Neural progenitor cell (in vitro differentiated cells): ENCODE measurements at regions not wholly inside any gene's neighbourhood (a gene's known extent, or its start where the extent isn't known, plus 50 kb on each side); places are given as distances from the start of the nearest gene placed in this dataset.

Source experiments
- DNase-seq: peaks from one replicate; pipeline ENCODE4 v3.0.0-alpha.2; 2016; ENCODE audit warnings: low spot score
- H2AFZ ChIP-seq: fragments of 200-600 bp; sonication (generic); replicated peaks from 2 replicates; pipeline ENCODE4 v1.6.1; 2016; ENCODE audit warnings: antibody characterized with exemption
- H3F3A ChIP-seq: fragments of 200-600 bp; sonication (generic); 2 replicates; pipeline ENCODE4 v1.6.1; 2016; ENCODE audit warnings: antibody characterized with exemption, low read depth
- H3K27ac ChIP-seq: fragments of 200-600 bp; sonication (generic); 2 replicates; pipeline ENCODE4 v1.5.1; 2016; ENCODE audit warnings: mild to moderate bottlenecking
- H3K27me3 ChIP-seq: fragments of 200-600 bp; sonication (generic); 2 replicates; pipeline ENCODE4 v1.6.1; 2016; ENCODE audit warnings: mild to moderate bottlenecking, moderate library complexity
- H3K36me3 ChIP-seq: fragments of 200-600 bp; sonication (generic); 2 replicates; pipeline ENCODE4 v1.5.1; 2016
- H3K4me1 ChIP-seq: fragments of 200-600 bp; sonication (generic); 2 replicates; pipeline ENCODE4 v1.6.1; 2016; ENCODE audit warnings: mixed run types
- H3K4me2 ChIP-seq: fragments of 200-600 bp; sonication (generic); 2 replicates; pipeline ENCODE4 v1.6.1; 2016
- H3K4me3 ChIP-seq: fragments of 200-600 bp; sonication (generic); 2 replicates; pipeline ENCODE4 v1.5.1; 2016
- H3K79me2 ChIP-seq: fragments of 200-600 bp; sonication (generic); 2 replicates; pipeline ENCODE4 v1.6.1; 2016; ENCODE audit warnings: low read depth
- H3K9ac ChIP-seq: fragments of 200-600 bp; sonication (generic); 2 replicates; pipeline ENCODE4 v1.6.1; 2016
- H3K9me3 ChIP-seq: fragments of 200-600 bp; sonication (generic); 2 replicates; pipeline ENCODE4 v1.5.1; 2016; ENCODE audit warnings: low read depth
- H4K20me1 ChIP-seq: fragments of 200-600 bp; sonication (generic); 2 replicates; pipeline ENCODE4 v1.6.1; 2016; ENCODE audit warnings: low read depth
- H3K27ac Mint-ChIP-seq: 3 replicates; pipeline ENCODE4 v1.8.0; 2021; ENCODE audit warnings: mixed read lengths
- H3K27me3 Mint-ChIP-seq: 2 replicates; pipeline ENCODE4 v1.8.0; 2022; ENCODE audit warnings: low read depth, mild to moderate bottlenecking, inconsistent platforms, moderate library complexity, mixed read lengths; ENCODE audit not compliant: insufficient read depth
- H3K36me3 Mint-ChIP-seq: 3 replicates; pipeline ENCODE4 v1.8.0; 2021; ENCODE audit warnings: mixed read lengths
- H3K4me1 Mint-ChIP-seq: 3 replicates; pipeline ENCODE4 v1.8.0; 2021; ENCODE audit warnings: mixed read lengths
- H3K4me3 Mint-ChIP-seq: 3 replicates; pipeline ENCODE4 v1.8.0; 2021; ENCODE audit warnings: mild to moderate bottlenecking, moderate library complexity, mixed read lengths
- H3K9me3 Mint-ChIP-seq: 3 replicates; pipeline ENCODE4 v1.8.0; 2020; ENCODE audit warnings: mixed read lengths
- CTCF ChIP-seq: fragments of 200-600 bp; sonication (generic); IDR thresholded peaks from 2 replicates; pipeline ENCODE4 v1.5.1; 2017; ENCODE audit warnings: antibody characterized with exemption, mild to moderate bottlenecking
- EZH2 ChIP-seq: fragments of 200-600 bp; sonication (generic); IDR thresholded peaks from 2 replicates; pipeline ENCODE4 v1.6.1; 2017; ENCODE audit warnings: antibody characterized with exemption, mild to moderate bottlenecking, moderate library complexity
- EZH2phosphoT487 ChIP-seq: fragments of 200-600 bp; sonication (generic); IDR thresholded peaks from 2 replicates; pipeline ENCODE4 v1.6.1; 2017; ENCODE audit warnings: antibody characterized with exemption

- H3K4me2 ChIP-seq: no peak overlapping the region
- peaks cover 5% of the 10 kb centered on the region for H3K27me3 Mint-ChIP-seq
- H3K36me3 Mint-ChIP-seq: no peaks in the 10 kb centered on the region
- H3K27me3 ChIP-seq: no peaks in the 10 kb centered on the region
- H4K20me1 ChIP-seq: no peaks in the 10 kb centered on the region
- no peak overlapping the region for H3K27ac ChIP-seq
- no peaks in the 10 kb centered on the region for H3K79me2 ChIP-seq
- no peaks in the 10 kb centered on the region for H3K9me3 ChIP-seq
- no peak overlapping the region for H3K9ac ChIP-seq
- TF ChIP-seq CTCF: no peak
- no peak for TF ChIP-seq EZH2
- no peak for TF ChIP-seq EZH2phosphoT487
- H2AFZ ChIP-seq: no peak overlapping the region
- H3K27ac Mint-ChIP-seq: no peak overlapping the region
- H3K4me1 Mint-ChIP-seq: peaks cover 8% of the 10 kb centered on the region
- H3K4me3 Mint-ChIP-seq: no peak overlapping the region
- no peak overlapping the region for H3K4me3 ChIP-seq
- no peak for DNase-seq
- H3K36me3 ChIP-seq: no peaks in the 10 kb centered on the region
- peaks cover 6% of the 10 kb centered on the region for H3K9me3 Mint-ChIP-seq
- H3F3A ChIP-seq: no peaks in the 10 kb centered on the region
- no peaks in the 10 kb centered on the region for H3K4me1 ChIP-seq
These were observed 192.1 kb downstream of the SETD4 start for GRCh38 chr21:35868005-35868868.

GRCh38 chr21:35864039-35864438 is 196.3 kb downstream of the SETD4 start:
- Histone ChIP-seq H3K79me2 (no peaks in the 10 kb centered on the region), H3K9me3 (no peaks in the 10 kb centered on the region), H3K27me3 (no peaks in the 10 kb centered on the region), H3K4me3 (no peak overlapping the region), H2AFZ (no peak overlapping the region), H3F3A (no peaks in the 10 kb centered on the region), H3K36me3 (no peaks in the 10 kb centered on the region), H3K4me2 (no peak overlapping the region), H3K9ac (no peak overlapping the region), H4K20me1 (no peaks in the 10 kb centered on the region), H3K27ac (no peak overlapping the region), H3K4me1 (no peaks in the 10 kb centered on the region)
- no peaks in the 10 kb centered on the region for H3K36me3 Mint-ChIP-seq
- H3K4me1 Mint-ChIP-seq: no peaks in the 10 kb centered on the region
- H3K27me3 Mint-ChIP-seq: peaks cover 8% of the 10 kb centered on the region
- peaks cover 5% of the 10 kb centered on the region for H3K9me3 Mint-ChIP-seq
- TF ChIP-seq EZH2phosphoT487: no peak
- TF ChIP-seq CTCF: no peak
- no peak for TF ChIP-seq EZH2
- no peak overlapping the region for H3K27ac Mint-ChIP-seq
- no peak overlapping the region for H3K4me3 Mint-ChIP-seq
- no peak for DNase-seq

- H3K27ac Mint-ChIP-seq: no peak overlapping the region
- H4K20me1 ChIP-seq: no peaks in the 10 kb centered on the region
- H3K79me2 ChIP-seq: no peaks in the 10 kb centered on the region
- no peak overlapping the region for H3K4me3 Mint-ChIP-seq
- H3K36me3 ChIP-seq: no peaks in the 10 kb centered on the region
- no peak overlapping the region for H3K27ac ChIP-seq
- no peaks in the 10 kb centered on the region for H3K4me1 Mint-ChIP-seq
- DNase-seq: no peak
- TF ChIP-seq EZH2 (no peak), CTCF (no peak), EZH2phosphoT487 (no peak)
- no peak overlapping the region for H3K4me2 ChIP-seq
- H3K9me3 Mint-ChIP-seq: no peaks in the 10 kb centered on the region
- no peaks in the 10 kb centered on the region for H3K27me3 ChIP-seq
- H3K36me3 Mint-ChIP-seq: no peaks in the 10 kb centered on the region
- no peak overlapping the region for H2AFZ ChIP-seq
- no peaks in the 10 kb centered on the region for H3K9me3 ChIP-seq
- no peaks in the 10 kb centered on the region for H3F3A ChIP-seq
- no peak overlapping the region for H3K9ac ChIP-seq
- H3K4me3 ChIP-seq: no peak overlapping the region
- no peaks in the 10 kb centered on the region for H3K4me1 ChIP-seq
- H3K27me3 Mint-ChIP-seq: peaks cover 8% of the 10 kb centered on the region
These were observed 197.4 kb downstream of the SETD4 start for GRCh38 chr21:35862969-35863368.
